ENCODE measurements at regions not wholly inside any gene's neighbourhood (a gene's known extent, or its start where the extent isn't known, plus 50 kb on each side); places are given as distances from the start of the nearest gene placed in this dataset.

DNA sequence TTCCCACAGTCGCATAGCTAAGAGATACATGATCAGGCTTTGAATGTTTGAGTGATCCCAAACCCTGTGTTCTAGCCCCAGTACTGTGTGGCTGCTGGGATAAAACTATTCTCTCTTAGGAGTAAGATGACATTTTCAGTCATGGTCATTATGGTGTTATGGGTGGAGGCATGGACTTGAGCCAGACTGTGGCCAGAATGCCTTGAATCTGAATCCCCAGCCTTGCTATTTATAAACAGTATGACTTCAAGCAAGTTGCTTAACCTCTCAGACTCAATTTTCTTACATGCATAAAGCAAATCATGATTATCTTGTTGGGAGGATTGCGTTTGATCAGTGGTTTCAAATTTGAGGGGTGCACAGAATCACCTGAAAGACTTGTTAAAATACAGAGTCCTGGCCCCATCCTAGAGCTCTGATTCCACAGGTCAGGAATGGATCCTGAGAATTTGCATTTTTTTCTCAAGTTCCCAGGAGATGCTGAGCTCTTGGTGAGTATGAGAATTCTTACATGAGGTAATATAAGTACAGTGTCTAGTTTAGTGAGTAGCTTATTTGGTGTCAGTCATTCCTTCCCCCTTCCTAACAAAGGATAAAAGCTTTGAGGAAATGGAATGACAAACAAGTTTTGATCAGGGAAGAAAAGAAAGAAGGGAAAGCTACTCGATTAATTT is 571.7 kb downstream of the METTL15 start:
- no peak for DNase-seq (ENCODE audit: low spot score)

DNA sequence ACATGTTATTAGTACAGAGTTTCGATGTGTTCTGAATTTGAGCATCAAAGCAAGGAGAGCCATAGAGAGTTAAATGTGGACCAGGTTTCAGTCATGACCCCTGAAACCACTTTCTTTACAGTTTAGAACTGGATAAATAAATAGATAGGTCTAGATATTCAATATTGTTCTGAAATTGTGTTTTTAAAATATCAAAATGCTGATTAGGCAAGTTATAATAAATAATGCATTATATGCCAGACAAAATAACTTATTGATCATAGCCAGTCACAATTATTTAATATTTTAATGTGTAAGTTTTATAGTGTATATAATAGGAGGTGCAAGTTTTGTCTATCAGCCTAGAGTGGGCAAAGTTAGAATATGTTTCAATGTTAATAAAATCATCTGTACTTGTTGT is 569.5 kb downstream of the METTL15 start:
- DNase-seq (ENCODE audit: low spot score), result no peak

DNA sequence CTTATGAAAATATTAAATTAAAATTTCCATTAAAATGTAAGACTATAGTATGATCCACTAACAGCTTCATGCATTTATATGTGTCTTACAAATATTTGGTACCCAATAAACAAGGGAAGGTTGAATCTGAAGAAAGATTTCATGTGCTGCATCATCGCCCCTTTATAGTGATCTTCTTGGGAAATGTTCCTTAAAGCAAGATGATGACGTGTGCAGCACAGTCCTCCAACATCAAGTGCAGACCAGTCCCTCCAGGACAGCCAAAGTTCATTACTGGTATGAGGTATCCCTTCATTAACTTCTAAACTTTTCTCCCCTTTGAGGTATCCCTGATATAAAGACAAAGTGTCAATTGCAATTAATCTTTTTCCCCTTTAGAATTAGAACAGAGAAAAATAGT is 567.0 kb downstream of the METTL15 start:
- no peak for DNase-seq (ENCODE audit: low spot score)

DNA sequence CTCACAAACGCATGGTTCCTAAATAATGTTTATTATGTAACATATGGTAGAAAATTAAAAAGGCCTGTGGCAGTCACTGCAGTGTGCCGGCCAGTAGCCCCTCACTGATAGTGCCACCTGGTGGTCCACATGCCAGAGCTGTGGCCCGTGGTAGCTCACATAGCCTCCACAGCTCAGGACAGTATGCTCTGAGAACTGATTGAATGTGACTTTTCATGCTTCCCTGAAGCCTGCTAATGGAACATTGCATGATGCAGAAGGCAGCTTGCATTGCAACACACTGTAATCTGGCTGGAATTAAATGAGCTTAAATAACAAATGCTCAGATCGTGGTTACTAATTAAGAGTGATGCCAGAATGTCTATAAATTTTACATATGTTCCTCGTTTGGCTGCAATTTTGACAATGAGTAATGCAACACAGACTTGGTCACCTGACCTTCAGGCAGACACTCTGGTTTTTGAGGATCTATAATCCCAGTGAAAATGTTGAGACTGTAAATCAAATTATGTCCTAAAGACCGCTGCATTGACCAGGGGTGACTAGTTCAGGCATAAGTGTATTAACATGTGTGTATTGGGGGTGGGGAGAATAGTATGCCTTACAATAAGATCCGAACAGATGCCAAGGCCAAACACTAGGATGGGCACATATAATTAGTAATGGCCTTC is 566.4 kb downstream of the METTL15 start:
- DNase-seq (ENCODE audit: low spot score), result peak; percentile 34

DNA sequence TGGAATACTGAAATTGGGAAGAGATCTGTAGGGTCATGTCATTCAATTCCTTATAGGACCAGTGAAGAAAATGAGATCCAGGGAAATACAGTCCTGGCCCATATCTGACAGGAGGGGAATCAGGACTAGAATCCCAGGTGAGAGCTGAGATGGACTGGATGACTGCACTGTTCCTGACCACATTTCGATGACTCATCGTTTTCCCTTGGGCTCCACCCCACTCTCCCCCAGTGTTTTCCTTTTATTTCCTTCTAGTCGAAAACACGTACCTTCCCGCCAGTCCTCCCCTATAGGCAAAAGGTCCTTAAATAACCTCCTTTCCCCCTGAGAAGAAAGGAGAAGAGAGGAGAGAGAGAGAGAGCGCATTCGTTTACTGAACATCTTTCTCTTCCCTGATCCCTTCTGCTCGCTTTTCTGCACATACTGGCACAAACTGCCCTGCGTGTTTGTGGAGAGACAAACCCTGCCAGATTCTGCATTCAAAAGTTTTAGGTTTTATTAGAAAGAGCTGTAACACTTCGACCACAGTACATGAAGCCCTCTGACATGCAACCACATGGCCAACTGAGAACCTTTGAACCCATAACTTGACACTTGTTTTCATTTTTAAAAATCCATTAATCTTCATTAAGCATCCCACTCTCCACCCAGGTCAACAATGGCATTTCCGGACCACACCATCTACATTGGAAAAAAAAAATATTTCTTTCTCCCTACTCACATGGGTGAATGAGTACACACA is 565.7 kb downstream of the METTL15 start:
- peak; percentile 19 for DNase-seq (ENCODE audit: low spot score)

DNA sequence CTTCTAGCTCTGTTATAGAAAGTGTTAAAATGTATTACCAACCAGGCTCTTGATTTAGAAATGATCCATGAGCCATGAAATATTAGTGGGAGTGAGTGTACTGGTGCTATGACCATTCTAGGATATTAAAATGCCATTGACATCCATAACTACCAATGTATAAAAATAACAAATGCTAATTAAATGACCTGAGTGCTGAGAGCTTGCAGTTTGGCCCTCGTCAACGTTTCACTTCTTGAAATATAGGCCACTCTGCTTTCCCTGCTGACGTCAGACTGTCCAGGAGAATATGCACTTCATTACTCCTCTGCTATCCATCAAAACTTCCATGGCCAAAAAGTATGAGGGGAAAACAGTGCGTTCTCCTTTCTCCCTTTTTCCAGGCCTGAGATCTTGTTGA is 563.1 kb downstream of the METTL15 start:
- no peak for DNase-seq (ENCODE audit: low spot score)

DNA sequence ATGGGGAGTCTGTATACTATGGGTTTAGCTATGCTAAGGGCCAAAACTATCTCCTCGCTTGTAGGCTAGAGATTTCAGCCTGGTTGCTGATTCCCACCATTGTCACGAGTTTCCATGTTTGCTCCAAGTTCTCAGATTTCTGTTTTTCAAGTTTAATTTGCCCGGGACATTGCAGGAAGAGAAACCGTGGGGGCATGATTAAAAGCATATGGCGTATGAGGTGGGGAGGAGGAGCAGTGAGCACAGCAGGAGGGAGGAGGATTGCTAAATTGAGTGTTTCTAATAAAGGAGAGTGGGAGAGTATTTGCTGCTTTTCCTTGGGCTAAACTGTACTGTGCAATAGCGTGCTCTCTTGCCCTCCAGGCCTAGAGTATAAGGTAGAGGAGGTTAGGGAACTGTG is 558.4 kb downstream of the METTL15 start:
- DNase-seq (ENCODE audit: low spot score), result peak; percentile 49

DNA sequence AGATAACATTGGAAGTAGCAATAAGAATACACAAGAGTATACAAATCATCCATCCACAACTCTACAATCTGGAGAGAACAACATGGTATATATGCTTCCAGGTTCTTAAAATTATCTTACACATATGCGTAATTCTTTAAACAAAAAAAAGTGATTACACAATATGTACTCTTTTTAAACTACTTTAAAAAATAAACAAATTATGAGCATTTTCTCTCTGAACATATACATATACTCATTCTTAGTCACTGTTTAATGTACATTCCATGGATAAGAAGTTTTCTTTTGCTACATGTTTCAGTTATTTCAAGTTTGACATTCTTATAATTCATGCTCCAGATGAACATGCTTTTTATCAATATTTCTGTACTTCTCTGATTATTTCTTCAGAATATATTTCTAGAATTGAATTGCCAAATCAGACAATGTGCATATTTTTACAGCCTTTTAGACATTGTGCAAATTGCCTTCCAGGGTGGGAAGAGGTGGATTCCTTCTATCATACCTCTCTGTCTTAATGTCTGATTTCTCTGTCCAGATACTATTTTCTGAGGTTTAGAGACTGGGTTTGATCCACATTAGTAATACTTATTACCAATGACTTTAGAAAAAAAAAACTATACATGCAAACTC is 551.6 kb downstream of the METTL15 start:
- no peak for DNase-seq (ENCODE audit: low spot score)

DNA sequence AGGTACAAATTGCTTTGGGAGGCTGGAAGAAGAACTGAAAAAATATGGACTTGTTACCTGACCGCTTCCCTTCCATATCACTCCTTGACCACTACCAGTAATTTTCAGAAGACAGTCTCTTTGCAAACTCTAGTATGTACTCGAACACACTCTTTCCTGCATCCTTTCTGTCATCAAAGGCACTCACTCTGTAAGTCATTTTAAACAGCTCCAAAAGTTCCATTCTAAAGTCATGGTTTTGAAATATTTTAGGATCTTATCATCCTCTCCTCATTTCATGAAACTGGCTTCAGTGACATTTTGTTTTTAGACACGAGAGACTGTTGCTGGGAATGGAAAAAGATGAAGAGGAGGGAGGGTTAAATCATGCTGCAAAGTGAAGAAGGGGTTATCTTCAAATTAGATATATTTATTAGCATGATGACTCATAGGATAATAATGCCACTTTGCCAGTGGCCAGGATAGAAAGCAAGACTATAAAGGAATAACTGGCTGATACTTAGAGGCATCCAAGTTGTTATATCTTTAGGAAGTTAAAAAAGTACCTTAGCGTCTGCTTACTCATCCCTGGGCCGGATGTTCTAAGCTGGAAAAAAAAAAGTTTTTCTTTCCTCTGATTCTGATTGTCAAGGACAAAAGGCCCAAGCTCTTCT is 549.3 kb downstream of the METTL15 start:
- no peak for DNase-seq (ENCODE audit: low spot score)

DNA sequence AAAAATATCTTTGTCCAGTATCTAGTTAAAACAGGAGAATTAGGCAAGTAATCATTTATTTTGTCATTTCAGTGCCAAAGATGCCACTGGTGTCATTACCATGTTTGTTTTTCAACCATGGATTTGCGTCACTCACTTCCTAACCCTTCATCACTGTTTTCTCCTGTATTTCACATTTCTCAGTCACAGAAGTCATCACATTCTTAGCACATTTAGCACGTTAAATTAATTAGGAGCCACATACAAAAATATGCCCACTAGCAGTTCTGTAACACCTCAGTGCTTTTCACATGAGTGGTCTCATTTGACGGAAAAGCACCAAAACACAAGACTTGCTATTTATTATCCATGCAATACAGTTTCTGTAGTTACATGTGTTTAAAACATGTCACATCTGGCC is 546.0 kb downstream of the METTL15 start:
- no peak for DNase-seq (ENCODE audit: low spot score)

DNA sequence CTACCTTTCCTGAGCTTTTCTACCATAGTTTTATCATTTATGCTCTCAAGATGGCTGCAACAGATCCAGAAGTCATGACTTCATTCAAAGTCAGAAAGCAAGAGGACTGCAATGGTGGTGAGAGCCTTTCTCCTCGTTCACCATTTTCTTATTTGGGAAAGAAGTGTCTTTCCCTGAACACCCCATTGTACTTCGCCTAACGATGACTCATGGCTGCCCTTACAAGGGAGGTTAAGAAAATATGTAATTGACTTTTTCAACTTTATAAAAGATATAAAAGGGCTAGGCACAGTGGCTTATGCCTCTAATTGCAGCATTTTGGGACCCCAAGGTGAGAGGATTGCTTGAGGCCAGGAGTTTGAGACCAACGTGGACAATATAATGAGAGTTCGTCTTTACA is 541.7 kb downstream of the METTL15 start:
- no peak for DNase-seq (ENCODE audit: low spot score)

DNA sequence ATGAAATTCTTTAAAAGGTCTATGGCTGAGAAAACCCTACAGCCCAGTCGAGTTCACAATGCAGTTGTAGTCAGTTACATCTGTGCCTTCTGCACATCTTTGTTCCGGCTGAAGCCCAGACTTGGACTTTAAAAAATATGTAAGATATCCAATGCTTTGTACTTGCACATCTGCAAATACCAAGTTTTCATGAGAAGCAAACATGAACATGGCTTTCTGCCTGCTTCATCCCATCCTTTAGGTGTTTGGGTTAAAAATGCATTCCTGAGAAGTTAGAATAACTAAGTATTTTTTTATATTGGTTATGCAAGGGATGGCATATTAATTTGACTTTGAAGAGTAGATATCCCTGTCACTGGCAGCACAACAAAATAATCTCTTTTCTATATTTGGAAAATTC is 528.4 kb downstream of the METTL15 start:
- no peak for DNase-seq (ENCODE audit: low spot score)

DNA sequence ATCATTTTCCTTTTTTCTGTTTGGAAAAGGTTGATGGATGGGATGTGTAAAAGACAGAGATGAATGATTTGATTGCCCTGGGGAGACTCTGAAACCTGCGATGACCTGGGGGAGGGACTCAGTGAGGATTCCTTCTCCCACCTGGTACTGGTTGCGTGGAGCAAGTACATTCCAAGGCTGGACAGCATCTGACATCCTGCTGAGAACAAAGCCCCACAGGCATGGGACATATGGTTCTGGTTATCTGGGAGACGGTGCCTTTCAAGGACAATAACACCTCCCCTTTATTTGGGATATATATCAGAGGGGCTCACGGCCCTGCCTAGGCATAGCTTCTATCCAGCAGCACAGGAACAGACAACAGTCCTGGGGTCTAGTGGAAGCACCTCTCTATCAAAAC is 527.8 kb downstream of the METTL15 start:
- no peak for DNase-seq (ENCODE audit: low spot score)

DNA sequence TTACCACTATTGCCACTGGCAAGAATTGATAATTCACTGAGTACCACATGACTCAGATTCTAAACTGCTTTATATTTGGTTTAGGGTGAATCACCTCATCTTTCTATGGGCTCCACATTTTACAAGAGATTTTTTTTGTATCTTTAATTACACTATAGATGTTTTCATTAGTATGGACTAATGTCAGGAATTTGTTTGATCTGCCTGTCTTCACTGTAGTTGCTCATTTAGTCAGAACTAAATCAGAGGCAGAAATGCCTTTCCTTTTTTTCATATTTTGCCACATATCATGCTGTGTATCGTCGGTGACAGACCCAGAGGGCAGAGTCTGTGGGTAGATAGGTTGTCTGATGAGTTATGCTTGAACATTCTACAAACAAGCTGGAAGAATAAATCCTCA is 524.1 kb downstream of the METTL15 start:
- DNase-seq (ENCODE audit: low spot score), result no peak

DNA sequence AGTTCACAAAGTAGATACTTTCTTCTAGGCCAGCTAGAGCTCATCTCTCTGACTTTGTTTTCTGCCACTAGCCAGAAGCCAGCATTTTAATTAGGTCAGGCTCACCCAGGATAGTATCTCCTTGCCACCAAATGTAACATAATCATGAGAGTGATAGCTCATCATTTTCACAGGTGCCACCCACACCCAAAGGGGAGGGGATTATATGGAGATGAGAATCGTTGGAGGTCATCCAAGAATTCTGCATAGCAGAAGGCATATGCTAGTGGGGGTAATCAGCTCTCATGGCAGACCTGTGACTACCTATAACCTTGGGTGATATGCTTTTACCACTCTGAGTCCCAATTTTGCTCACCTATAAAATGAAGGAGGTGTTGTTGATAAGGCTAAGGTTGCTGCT is 523.0 kb downstream of the METTL15 start:
- DNase-seq (ENCODE audit: low spot score), result no peak

DNA sequence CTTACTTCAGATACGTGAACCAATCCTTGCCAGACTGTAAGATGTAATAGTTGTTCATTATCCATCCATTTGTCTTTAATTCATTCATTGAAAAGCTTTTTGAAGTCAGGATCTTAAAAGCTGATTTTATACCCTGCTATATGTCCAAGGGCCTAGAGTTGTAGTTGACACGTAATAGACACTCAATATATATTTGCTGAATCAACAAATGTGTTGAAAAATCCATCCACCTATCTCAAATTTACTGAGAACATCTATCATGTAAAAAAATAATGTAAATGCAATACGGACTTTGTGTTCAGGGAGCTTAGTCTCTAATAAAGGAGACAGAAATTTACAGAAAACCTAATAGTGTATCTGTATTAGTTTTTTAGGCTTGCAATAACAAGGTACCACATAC is 521.0 kb downstream of the METTL15 start:
- no peak for DNase-seq (ENCODE audit: low spot score)

DNA sequence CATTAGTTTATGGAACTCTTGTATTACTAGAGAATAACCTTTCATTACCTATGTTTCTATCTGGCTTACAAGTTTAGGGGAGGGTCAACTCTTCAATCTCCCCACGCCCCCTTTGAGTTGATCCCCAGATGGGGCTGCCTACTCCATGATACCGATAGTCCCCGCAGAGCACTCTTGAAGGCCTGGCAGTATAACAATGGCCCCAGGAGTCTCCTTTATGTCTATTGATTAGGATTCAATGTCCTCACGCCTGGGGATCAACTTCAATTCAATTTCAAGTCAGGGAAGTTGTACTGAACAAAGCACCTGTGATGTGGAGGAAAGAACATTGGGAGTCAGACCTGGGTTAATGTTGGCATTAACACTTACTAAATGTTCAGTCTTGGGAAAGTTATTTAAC is 520.2 kb downstream of the METTL15 start:
- no peak for DNase-seq (ENCODE audit: low spot score)

DNA sequence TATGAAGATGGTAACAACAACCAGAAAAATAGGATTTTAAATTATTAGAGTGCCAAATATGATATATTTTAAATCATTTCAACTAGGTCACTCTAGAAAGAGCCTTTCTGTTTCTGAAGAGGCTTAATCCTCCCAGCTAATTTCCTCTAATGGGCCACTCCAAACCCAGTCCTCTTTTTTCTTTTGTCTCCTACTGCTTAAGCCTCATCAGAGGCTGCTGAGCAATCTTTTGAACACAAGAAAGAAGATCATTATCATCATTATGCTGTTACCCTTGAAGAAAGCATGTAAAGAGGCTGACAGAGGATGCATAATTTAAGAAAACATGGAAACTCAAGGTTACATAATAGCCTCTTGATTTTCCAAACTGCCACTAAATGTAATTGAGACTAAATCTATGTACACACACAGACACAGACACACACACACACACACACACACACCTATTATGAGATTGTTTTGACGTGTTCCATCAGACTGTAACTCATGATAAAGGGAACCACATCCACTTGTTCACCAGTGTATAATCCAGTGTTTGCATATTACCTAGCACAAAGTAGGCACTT is 519.6 kb downstream of the METTL15 start:
- no peak for DNase-seq (ENCODE audit: low spot score)

DNA sequence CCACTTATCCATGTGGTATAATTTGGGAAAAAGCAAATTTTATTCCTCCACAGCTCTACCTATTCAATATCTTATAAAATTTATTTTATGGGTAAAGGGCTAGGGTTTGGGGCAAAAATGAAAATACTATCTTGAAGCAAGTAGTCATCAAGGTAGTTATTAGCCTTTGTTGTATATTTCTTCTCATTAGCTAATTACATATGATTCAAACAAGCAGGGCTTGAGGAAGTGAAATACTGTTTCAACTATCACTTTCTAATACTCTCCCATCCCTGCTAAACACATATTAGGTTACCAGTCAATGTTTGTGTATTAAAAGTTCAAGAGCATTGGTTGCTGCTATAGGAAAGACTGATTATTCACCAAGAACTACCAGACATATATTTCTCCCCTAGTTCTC is 517.3 kb downstream of the METTL15 start:
- DNase-seq (ENCODE audit: low spot score), result no peak

DNA sequence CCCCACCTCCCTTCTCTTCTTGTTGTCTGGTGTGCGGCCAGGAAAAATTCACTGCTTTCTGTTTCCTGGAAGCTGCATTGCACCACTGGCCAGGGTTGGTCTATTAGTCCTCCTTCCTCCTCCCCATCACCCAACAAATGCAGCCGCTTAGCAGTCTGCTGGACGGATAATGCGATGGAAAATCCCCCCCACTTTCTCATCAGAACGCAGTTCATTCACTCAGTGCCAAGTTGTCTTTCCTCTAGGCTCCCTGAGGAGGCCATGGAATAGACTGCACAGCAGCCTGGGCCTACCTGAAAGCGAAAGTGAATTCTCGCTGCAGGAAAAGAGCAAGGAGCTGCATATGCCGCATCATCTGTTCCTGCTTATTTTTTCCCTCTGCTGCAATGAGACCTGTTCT is 513.6 kb downstream of the METTL15 start:
- DNase-seq (ENCODE audit: low spot score), result peak; percentile 36

DNA sequence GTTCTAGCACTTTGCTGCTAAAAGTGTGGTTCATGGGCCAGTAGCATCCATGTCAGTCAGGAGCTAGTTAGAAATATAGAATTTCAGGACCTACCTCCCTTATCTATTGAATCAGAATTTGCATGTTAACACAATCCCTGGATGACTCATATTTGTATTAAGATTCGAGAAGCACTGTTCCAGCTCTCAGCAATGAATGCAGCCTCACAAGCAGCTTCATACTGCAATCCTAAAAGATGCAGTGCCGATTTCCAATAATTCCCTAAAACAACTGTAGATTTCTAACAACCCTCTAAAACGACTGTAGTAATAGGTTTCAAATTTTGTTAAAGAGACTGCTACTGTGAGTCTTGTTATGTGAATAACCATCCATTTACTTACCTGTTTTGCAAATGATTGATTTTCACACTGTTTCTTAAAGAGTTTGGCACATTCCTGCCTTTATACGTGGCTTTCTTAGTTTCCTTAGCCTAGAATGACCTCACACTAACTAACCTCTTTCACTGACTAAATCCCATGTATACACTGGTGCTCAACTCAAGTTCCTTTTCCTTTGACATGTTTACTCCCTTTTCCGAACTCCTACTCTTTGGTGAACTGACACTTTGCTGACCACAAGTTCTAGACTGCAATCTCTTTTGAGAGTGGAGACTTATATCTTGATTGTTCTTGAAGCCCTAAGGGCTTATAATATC is 511.8 kb downstream of the METTL15 start:
- no peak for DNase-seq (ENCODE audit: low spot score)

Data from Ammon's horn (tissue), 1 donor.